ENCODE measurements at regions not wholly inside any gene's neighbourhood (a gene's known extent, or its start where the extent isn't known, plus 50 kb on each side); places are given as distances from the start of the nearest gene placed in this dataset.
"Not testable (repeated sequence)": the region's sequence is repeated elsewhere in the genome, so short reads cannot be mapped to it uniquely, and the experiment has no call there.

GRCh38 chr22:22986640-22987039, 83.7 kb upstream of the GNAZ start:
- TF ChIP-seq POLR2A (IDR thresholded peaks at IDR 0.05) (no peak), EP300 (IDR thresholded peaks at IDR 0.05) (no peak), CTCF (IDR thresholded peaks at IDR 0.05) (no peak)
- Histone ChIP-seq H3K36me3 (no peaks in the 10 kb centered on the region), H3K9me3 (no peaks in the 10 kb centered on the region), H3K4me1 (ENCODE audit: insufficient read depth) (no peaks in the 10 kb centered on the region), H3K4me3 (no peak overlapping the region), H3K27me3 (no peaks in the 10 kb centered on the region), H3K27ac (no peak overlapping the region)
- WGBS, 3 donors = 84 to 88% (median 86%) methylated on average over 3 of the region's 3 CpGs
- intact Hi-C loops (cut with DNase I) = no loop called here
- DNase-seq = no peak

- DNase-seq = no peak
- no peak overlapping the region for H3K27ac ChIP-seq
- H3K36me3 ChIP-seq = no peaks in the 10 kb centered on the region
- WGBS, 3 donors = 65 to 70% (median 65%) methylated on average over 3 of the region's 3 CpGs
- TF ChIP-seq CTCF (IDR thresholded peaks at IDR 0.05) = no peak
- TF ChIP-seq EP300 (IDR thresholded peaks at IDR 0.05) = no peak
- no peak for TF ChIP-seq POLR2A (IDR thresholded peaks at IDR 0.05)
- intact Hi-C loops (cut with DNase I) = no loop called here
- H3K9me3 ChIP-seq = no peaks in the 10 kb centered on the region
- H3K4me1 ChIP-seq (ENCODE audit: insufficient read depth) = no peaks in the 10 kb centered on the region
- H3K4me3 ChIP-seq = no peak overlapping the region
- no peaks in the 10 kb centered on the region for H3K27me3 ChIP-seq
Observed at GRCh38 chr22:22988150-22988549, 82.2 kb upstream of the GNAZ start.

GRCh38 chr22:22988785-22989184, 81.5 kb upstream of the GNAZ start:
- no peak for TF ChIP-seq CTCF (IDR thresholded peaks at IDR 0.05)
- TF ChIP-seq POLR2A (IDR thresholded peaks at IDR 0.05) = no peak
- no peak for TF ChIP-seq EP300 (IDR thresholded peaks at IDR 0.05)
- 73 to 88% (median 84%) methylated on average over 3 of the region's 3 CpGs for WGBS, 3 donors
- intact Hi-C loops (cut with DNase I) = no loop called here

GRCh38 chr22:22989856-22990255, 80.5 kb upstream of the GNAZ start:
- intact Hi-C loops (cut with DNase I) = no loop called here
- no peak overlapping the region for H3K4me3 ChIP-seq
- H3K27me3 ChIP-seq = no peaks in the 10 kb centered on the region
- TF ChIP-seq POLR2A (IDR thresholded peaks at IDR 0.05) (no peak), CTCF (IDR thresholded peaks at IDR 0.05) (no peak), EP300 (IDR thresholded peaks at IDR 0.05) (no peak)
- H3K4me1 ChIP-seq (ENCODE audit: insufficient read depth) = no peaks in the 10 kb centered on the region
- 92 to 94% (median 93%) methylated on average over 3 of the region's 3 CpGs for WGBS, 3 donors
- H3K9me3 ChIP-seq = no peaks in the 10 kb centered on the region
- DNase-seq = no peak
- no peaks in the 10 kb centered on the region for H3K36me3 ChIP-seq
- no peak overlapping the region for H3K27ac ChIP-seq

More at GRCh38 chr22:22988785-22989184, 81.5 kb upstream of the GNAZ start:
- Histone ChIP-seq H3K4me3 (no peak overlapping the region), H3K4me1 (ENCODE audit: insufficient read depth) (no peaks in the 10 kb centered on the region), H3K27me3 (no peaks in the 10 kb centered on the region), H3K9me3 (no peaks in the 10 kb centered on the region), H3K36me3 (no peaks in the 10 kb centered on the region), H3K27ac (no peak overlapping the region)
- no peak for DNase-seq

GRCh38 chr22:22990711-22991505, 79.4 kb upstream of the GNAZ start:
- intact Hi-C loops (cut with DNase I) = not testable (repeated sequence)

More at GRCh38 chr22:22990711-22991505, 79.4 kb upstream of the GNAZ start:
- not testable (repeated sequence) for H3K36me3 ChIP-seq; H3K27me3 ChIP-seq; H3K4me1 ChIP-seq (ENCODE audit: insufficient read depth); H3K4me3 ChIP-seq; DNase-seq; H3K27ac ChIP-seq; H3K9me3 ChIP-seq
- WGBS, 3 donors = 35 to 58% (median 36%) methylated on average over 7 of the region's 7 CpGs
